Glutamatergic neuron (in vitro differentiated cells): ENCODE measurements at regions not wholly inside any gene's neighbourhood (a gene's known extent, or its start where the extent isn't known, plus 50 kb on each side); places are given as distances from the start of the nearest gene placed in this dataset.
"Not testable (repeated sequence)": the region's sequence is repeated elsewhere in the genome, so short reads cannot be mapped to it uniquely, and the experiment has no call there.

Experiments used
- DNase-seq: peaks from one replicate; pipeline ENCODE4 v3.0.0; 2022
- H3K27ac Mint-ChIP-seq: one replicate; pipeline ENCODE4 v1.8.0; 2020; ENCODE audit warnings: mild to moderate bottlenecking, mixed read lengths, inconsistent platforms; ENCODE audit not compliant: unreplicated experiment
- H3K27me3 Mint-ChIP-seq: one replicate; pipeline ENCODE4 v1.8.0; 2020; ENCODE audit warnings: mild to moderate bottlenecking, moderate library complexity, mixed read lengths, inconsistent platforms; ENCODE audit not compliant: unreplicated experiment
- H3K36me3 Mint-ChIP-seq: one replicate; pipeline ENCODE4 v1.8.0; 2020; ENCODE audit warnings: mild to moderate bottlenecking, mixed read lengths, inconsistent platforms; ENCODE audit not compliant: unreplicated experiment
- H3K4me1 Mint-ChIP-seq: one replicate; pipeline ENCODE4 v1.8.0; 2020; ENCODE audit warnings: mild to moderate bottlenecking, low read depth, mixed read lengths, inconsistent platforms; ENCODE audit not compliant: unreplicated experiment
- H3K4me3 Mint-ChIP-seq: one replicate; pipeline ENCODE4 v1.8.0; 2020; ENCODE audit warnings: mild to moderate bottlenecking, mixed read lengths, inconsistent platforms; ENCODE audit not compliant: unreplicated experiment
- H3K9me3 Mint-ChIP-seq: one replicate; pipeline ENCODE4 v1.8.0; 2020; ENCODE audit warnings: mild to moderate bottlenecking, moderate library complexity, mixed read lengths, inconsistent platforms; ENCODE audit not compliant: unreplicated experiment
- TF ChIP-seq, protein P1 (sequence below): fragments of 200-600 bp; sonication (generic); IDR thresholded peaks from one replicate; pipeline ENCODE4 v1.5.0; 2021; ENCODE audit not compliant: partially characterized antibody, unreplicated experiment

DNA sequence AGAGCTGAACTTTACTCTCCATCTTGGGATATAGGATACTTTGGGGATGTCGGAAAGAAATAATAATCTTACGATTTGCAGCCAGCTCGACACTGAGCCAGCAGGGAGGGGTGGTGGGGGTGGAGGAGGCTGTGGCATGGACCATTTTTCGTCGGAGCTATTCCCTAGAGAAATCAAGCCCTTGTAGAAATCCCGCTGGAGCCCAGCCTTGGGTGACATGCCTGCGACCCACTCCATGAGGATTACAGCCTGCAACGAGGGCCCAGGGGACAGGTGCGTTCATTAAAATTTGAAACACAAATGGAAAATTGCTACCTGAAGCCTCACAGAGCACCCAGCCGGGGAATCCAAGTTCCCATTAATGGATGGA is 82.8 kb upstream of the GSE1 start:
- TF ChIP-seq, protein P1, sequence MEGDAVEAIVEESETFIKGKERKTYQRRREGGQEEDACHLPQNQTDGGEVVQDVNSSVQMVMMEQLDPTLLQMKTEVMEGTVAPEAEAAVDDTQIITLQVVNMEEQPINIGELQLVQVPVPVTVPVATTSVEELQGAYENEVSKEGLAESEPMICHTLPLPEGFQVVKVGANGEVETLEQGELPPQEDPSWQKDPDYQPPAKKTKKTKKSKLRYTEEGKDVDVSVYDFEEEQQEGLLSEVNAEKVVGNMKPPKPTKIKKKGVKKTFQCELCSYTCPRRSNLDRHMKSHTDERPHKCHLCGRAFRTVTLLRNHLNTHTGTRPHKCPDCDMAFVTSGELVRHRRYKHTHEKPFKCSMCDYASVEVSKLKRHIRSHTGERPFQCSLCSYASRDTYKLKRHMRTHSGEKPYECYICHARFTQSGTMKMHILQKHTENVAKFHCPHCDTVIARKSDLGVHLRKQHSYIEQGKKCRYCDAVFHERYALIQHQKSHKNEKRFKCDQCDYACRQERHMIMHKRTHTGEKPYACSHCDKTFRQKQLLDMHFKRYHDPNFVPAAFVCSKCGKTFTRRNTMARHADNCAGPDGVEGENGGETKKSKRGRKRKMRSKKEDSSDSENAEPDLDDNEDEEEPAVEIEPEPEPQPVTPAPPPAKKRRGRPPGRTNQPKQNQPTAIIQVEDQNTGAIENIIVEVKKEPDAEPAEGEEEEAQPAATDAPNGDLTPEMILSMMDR, result no peak
- peak overlapping the region; percentile 80 for H3K27ac Mint-ChIP-seq
- H3K4me3 Mint-ChIP-seq, result peak overlapping the region; percentile 79
- H3K36me3 Mint-ChIP-seq, result no peaks in the 10 kb centered on the region
- peaks cover 9% of the 10 kb centered on the region for H3K27me3 Mint-ChIP-seq
- DNase-seq, result no peak
- H3K9me3 Mint-ChIP-seq, result peaks cover 23% of the 10 kb centered on the region
- H3K4me1 Mint-ChIP-seq, result peaks cover 50% of the 10 kb centered on the region

DNA sequence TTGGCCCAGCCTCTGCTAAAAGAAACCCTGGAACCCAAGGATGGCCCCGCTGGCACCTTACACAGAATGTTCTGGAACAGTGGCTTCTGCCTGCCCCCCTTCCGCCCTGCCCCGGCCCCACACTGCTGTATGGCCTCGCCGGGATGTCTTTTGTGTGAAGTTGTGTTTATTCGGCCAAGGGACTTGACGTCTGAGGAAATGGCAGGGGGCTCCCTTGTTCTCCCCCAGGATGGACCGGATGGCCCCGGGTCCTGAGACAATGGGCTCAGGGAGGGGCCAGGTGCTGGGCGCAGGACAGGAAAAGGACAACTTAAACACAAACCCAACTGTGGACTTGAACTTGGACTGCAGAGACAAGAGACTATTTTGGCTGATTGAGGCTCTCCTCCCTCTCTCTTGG is 81.6 kb upstream of the GSE1 start:
- DNase-seq, result no peak
- Mint-ChIP-seq H3K36me3 (no peaks in the 10 kb centered on the region), H3K27me3 (peaks cover 11% of the 10 kb centered on the region), H3K4me1 (peaks cover 49% of the 10 kb centered on the region), H3K4me3 (no peak overlapping the region), H3K9me3 (peaks cover 22% of the 10 kb centered on the region), H3K27ac (no peak overlapping the region)
- TF ChIP-seq, protein P1, result no peak

DNA sequence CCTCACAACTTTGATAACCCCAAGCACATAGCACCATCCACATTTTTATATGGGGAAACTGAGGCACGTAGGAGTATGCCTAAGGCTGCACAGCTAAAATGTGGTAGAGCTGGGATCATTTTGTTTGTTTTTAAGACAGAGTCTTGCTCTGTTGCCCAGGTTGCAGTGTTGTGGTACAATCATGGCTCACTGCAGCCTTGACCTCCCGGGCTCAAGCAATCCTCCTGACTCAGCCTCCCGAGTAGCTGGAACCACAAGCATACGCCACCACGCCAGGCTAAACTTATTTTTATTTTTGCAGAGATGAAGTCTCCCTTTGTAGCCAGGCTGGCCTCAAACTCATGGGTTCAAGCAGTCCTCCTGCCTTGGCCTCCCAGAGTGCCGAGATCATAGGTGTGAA is 81.0 kb upstream of the GSE1 start:
- TF ChIP-seq, protein P1, result no peak
- Mint-ChIP-seq H3K4me3 (no peak overlapping the region), H3K27me3 (peaks cover 10% of the 10 kb centered on the region), H3K36me3 (no peaks in the 10 kb centered on the region), H3K9me3 (peaks cover 19% of the 10 kb centered on the region), H3K27ac (no peak overlapping the region), H3K4me1 (peaks cover 46% of the 10 kb centered on the region)
- no peak for DNase-seq

DNA sequence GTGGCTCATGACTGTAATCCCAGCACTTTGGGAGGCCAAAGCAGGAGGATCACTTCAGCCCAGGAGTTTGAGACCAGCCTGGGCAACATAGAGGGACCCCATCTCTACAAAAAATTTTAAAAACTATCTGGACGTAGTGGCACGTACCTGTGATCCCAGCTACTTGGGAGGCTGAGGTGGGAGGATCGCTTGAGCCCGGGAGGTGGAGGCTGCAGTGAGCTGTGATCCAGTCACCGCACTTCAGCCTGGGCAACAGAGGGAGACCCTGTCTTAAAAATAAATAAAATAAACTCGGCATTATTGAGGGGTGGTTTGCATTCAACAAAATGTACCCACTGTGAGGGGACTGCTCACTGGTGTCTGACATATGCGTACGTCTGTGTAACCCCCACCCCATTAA is 79.5 kb upstream of the GSE1 start:
- Mint-ChIP-seq H3K27me3 (peaks cover 11% of the 10 kb centered on the region), H3K9me3 (peaks cover 17% of the 10 kb centered on the region), H3K4me1 (peaks cover 45% of the 10 kb centered on the region), H3K4me3 (peak overlapping the region; percentile 25)
- not testable (repeated sequence) for H3K27ac Mint-ChIP-seq, DNase-seq, H3K36me3 Mint-ChIP-seq

DNA sequence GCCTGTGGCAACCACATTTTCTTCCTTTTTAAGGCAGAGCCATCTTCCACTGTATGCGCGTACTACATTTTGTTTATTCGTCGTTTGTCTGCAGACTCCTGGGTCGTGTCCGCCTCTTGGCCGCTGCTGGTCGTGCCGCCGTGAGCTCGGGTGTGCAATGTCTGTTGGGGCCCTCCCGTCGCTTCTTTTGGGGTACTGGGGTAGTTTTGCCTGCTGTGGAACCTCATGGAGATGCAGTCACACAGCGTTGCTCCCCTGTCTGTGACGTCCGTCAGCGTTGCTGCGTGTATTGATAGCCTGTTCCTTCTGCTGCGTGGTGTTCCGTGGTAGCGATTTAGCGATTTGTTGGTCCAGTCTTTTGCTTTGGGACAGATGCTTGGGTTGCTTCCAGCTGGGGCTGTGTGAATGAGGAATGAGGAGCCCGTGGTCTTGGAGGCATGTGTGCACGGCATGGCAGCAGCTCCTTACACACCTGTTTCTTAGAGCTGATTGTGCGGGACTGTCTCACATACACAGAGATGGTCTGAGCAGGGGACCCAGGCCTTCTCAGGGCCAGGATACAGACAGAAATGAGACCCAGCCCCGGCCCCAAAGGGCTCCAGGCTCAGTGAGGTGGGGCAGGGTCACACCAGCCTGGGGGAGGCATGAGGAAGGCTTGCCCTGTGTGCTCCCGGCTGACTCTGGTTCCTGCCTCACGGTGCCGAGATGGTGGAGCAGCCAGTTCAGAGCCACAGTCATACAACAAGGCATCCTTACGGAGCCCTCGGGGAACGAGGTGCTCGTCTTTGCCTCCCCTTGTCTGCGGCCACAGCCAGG is 78.4 kb upstream of the GSE1 start:
- Mint-ChIP-seq H3K36me3 (no peaks in the 10 kb centered on the region), H3K4me1 (peaks cover 45% of the 10 kb centered on the region), H3K27ac (peak overlapping the region; percentile 94), H3K27me3 (peaks cover 9% of the 10 kb centered on the region), H3K4me3 (peak overlapping the region; percentile 50), H3K9me3 (peaks cover 19% of the 10 kb centered on the region)
- no peak for DNase-seq
- TF ChIP-seq, protein P1, result no peak
